ENCODE measurements at regions not wholly inside any gene's neighbourhood (a gene's known extent, or its start where the extent isn't known, plus 50 kb on each side); places are given as distances from the start of the nearest gene placed in this dataset.

DNA sequence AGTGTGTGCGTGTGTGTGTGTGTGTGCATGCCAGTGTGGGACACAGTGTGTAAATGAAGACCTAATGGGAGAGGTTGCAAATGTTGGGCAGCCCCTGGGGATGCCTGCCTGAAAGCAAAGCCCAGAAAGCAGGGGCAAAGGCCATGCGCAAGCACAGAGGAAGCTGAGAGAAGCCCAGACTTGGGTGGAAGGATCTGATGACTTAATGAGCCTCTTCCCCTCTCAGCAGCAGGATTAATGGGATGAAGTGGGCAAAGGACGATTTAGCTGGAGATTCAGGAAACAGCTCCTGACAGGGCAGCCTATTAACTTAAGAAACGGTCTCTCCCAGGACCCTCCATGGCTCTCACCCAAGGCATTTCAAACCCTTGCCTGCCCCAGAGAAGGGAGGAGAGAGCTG, 107.3 kb downstream of the EFNB1 start:
- no peak for DNase-seq (ENCODE audit: low read depth, low spot score)
- TF ChIP-seq, protein P1, sequence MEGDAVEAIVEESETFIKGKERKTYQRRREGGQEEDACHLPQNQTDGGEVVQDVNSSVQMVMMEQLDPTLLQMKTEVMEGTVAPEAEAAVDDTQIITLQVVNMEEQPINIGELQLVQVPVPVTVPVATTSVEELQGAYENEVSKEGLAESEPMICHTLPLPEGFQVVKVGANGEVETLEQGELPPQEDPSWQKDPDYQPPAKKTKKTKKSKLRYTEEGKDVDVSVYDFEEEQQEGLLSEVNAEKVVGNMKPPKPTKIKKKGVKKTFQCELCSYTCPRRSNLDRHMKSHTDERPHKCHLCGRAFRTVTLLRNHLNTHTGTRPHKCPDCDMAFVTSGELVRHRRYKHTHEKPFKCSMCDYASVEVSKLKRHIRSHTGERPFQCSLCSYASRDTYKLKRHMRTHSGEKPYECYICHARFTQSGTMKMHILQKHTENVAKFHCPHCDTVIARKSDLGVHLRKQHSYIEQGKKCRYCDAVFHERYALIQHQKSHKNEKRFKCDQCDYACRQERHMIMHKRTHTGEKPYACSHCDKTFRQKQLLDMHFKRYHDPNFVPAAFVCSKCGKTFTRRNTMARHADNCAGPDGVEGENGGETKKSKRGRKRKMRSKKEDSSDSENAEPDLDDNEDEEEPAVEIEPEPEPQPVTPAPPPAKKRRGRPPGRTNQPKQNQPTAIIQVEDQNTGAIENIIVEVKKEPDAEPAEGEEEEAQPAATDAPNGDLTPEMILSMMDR (IDR thresholded peaks at IDR 0.05; ENCODE audit: low read depth, low read length), result no peak
- H3K4me3 ChIP-seq (ENCODE audit: low read depth, low read length), result no peak overlapping the region
- in situ Hi-C loops (cut with HindIII; ENCODE audit: low sequenced_read_pairs), result no loop called here

DNA sequence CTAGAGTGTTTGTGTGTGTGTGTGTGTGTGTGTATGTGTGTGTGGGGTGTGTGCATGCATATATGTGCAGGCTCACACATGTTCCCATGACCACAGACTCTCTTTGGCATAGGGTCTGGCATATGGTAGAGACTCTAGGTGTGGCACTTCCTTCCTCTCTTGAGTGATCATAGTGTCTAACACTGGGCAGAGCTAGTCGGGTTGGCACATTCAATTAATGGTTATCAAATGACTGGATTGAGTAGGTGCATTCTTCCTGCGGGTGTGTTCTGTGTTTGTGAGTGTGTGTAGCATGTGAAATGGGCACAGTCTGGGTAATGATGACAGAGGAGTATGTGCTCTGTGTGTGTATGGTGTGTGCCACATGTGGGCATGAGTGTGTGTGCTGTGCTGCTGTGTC, 106.5 kb downstream of the EFNB1 start:
- no peak for DNase-seq (ENCODE audit: low read depth, low spot score)
- TF ChIP-seq, protein P1 (IDR thresholded peaks at IDR 0.05; ENCODE audit: low read depth, low read length), result no peak
- H3K4me3 ChIP-seq (ENCODE audit: low read depth, low read length), result no peak overlapping the region
- in situ Hi-C loops (cut with HindIII; ENCODE audit: low sequenced_read_pairs), result no loop called here

DNA sequence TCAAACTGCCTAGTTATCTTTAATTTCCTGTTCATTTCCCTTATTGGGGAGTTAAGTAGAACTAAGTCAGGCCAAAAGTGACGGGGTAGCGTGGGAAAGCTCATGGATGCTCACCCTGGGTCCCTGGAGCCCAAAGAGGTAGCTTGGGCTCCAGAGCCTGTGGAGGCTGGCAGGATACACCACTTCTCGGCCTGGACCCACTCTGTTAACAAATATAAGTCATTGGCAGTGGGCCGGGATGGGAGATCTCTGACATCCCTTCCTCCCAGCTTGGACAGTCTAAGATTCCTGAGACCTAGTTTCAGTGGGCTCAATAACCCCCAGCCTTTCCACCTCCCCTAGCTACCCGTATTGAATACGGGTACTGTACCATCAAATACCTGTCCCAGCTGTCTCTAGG, 106.1 kb downstream of the EFNB1 start:
- TF ChIP-seq, protein P1 (IDR thresholded peaks at IDR 0.05; ENCODE audit: low read depth, low read length), result no peak
- DNase-seq (ENCODE audit: low read depth, low spot score), result no peak
- H3K4me3 ChIP-seq (ENCODE audit: low read depth, low read length), result no peak overlapping the region
- in situ Hi-C loops (cut with HindIII; ENCODE audit: low sequenced_read_pairs), result no loop called here

DNA sequence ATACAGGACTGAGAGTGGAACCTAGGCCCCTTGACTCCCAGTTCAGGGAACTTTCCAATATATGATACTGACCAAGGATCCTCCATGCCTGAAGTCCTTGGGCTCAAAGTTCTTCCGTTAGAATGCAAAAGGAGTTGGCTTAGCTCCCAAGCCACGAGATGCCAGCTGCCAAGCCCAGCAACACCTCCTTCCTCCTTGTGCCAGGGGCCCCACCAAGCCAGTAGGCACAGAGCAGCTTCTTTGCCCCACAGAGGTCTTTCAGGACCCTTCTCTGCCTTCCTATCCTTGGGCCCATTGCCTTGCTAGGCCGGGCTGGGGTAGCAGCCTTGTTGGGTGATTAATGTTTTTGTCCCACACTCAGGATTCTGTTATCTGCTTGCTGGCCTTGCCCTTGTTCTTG, 105.6 kb downstream of the EFNB1 start:
- no peak overlapping the region for H3K4me3 ChIP-seq (ENCODE audit: low read depth, low read length)
- in situ Hi-C loops (cut with HindIII; ENCODE audit: low sequenced_read_pairs), result no loop called here
- TF ChIP-seq, protein P1 (IDR thresholded peaks at IDR 0.05; ENCODE audit: low read depth, low read length), result no peak
- no peak for DNase-seq (ENCODE audit: low read depth, low spot score)

DNA sequence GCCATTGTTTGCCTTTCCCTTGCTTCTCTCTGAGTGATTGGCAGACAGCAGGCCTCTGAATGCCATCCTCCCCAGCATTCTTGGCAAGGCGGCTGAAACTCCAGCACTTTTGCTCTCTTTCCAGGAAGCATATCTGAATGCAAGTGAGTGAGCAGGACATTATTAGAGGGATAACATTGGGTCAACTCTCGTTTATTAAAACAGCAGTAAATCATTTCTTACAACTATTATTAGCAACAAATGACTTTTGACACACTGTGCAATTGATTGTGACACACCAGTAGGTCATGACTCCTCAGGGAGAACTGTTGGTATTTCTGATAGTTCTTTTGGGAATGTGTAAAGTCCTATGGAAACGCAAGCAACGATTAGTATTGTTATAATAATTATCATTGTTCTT, 103.8 kb downstream of the EFNB1 start:
- no peak overlapping the region for H3K4me3 ChIP-seq (ENCODE audit: low read depth, low read length)
- in situ Hi-C loops (cut with HindIII; ENCODE audit: low sequenced_read_pairs), result no loop called here
- DNase-seq (ENCODE audit: low read depth, low spot score), result no peak

DNA sequence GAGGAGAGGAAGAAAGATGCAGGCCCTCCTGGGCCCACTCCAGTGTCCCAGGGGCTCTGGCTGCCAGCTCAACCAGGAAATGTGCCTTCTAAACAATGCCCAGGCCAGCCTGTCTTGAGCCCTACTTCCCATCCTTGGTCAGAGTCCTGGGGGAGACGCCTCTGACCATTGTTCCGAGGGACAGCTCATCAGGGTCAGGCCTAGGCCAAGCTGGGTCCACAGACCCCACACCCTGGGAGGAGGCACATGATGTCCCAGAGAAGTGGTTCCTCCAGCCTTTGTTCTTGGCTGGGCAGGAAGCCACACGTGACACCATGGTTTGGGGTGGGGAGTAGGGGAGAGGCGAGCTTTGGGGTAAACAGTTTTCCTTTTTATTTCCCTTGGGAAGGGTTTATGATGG, 102.5 kb downstream of the EFNB1 start:
- TF ChIP-seq, protein P1 (IDR thresholded peaks at IDR 0.05; ENCODE audit: low read depth, low read length), result no peak
- in situ Hi-C loops (cut with HindIII; ENCODE audit: low sequenced_read_pairs), result no loop called here
- no peak for DNase-seq (ENCODE audit: low read depth, low spot score)
- H3K4me3 ChIP-seq (ENCODE audit: low read depth, low read length), result no peak overlapping the region

More for the DNA sequence above, 103.8 kb downstream of the EFNB1 start:
- TF ChIP-seq, protein P1 (IDR thresholded peaks at IDR 0.05; ENCODE audit: low read depth, low read length), result no peak

All from astrocyte of the spinal cord (primary cell).